ENCODE measurements at regions not wholly inside any gene's neighbourhood (a gene's known extent, or its start where the extent isn't known, plus 50 kb on each side); places are given as distances from the start of the nearest gene placed in this dataset.

- ChIA-PET CTCF (no interaction called here), POLR2A (no interaction called here)
- ATAC-seq (ENCODE audit: low read depth) = no peak
- Mint-ChIP-seq H3K27ac (no peak overlapping the region), H3K36me3 (ENCODE audit: low read depth) (no peaks in the 10 kb centered on the region), H3K4me3 (no peak overlapping the region), H3K27me3 (no peaks in the 10 kb centered on the region), H3K9me3 (peaks cover 5% of the 10 kb centered on the region), H3K4me1 (peaks cover 2% of the 10 kb centered on the region)
- intact Hi-C loops (cut with micrococcal nuclease) = no loop called here
- DNase-seq = no peak
- no peak for TF ChIP-seq CTCF (IDR thresholded peaks at IDR 0.05)
Observed at GRCh38 chrX:147828719-147829118, 83.0 kb upstream of the FMR1 start.

DNA sequence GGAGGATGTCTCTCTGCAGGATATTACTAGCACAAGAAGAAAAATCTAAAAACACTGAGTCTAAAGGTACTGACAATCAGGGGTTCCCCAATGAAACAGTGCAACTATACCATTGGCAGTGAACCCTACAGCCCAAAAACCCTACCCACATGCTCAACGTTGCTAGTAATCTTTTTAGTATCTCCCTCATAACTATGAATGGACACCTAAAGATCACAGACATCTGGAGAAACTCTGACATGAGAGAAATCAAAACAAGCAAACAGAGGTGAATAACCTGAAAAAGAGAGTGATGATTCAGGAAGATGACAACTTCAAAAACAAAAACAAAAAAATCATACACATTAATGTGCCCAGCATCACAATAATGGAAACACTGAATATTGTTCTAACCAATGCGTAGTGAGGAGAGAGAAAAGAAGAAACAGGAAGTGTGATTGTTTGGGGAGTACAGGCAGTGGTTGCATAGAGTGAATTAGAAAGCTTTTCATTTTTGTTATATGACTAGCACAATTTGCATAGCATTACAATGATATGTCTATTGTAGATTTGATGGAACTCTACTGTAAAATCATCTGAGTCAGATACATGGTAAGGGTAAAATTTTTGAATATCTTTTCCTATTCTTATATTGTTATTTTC lies 78.9 kb upstream of the FMR1 start:
- ChIA-PET POLR2A (no interaction called here), CTCF (no interaction called here)
- no peak overlapping the region for H3K27ac Mint-ChIP-seq
- peaks cover 6% of the 10 kb centered on the region for H3K27me3 Mint-ChIP-seq
- peaks cover 2% of the 10 kb centered on the region for H3K4me1 Mint-ChIP-seq
- no peak for DNase-seq
- intact Hi-C loops (cut with micrococcal nuclease) = no loop called here
- H3K9me3 Mint-ChIP-seq = peaks cover 5% of the 10 kb centered on the region
- H3K36me3 Mint-ChIP-seq (ENCODE audit: low read depth) = no peaks in the 10 kb centered on the region
- H3K4me3 Mint-ChIP-seq = no peak overlapping the region
- no peak for ATAC-seq (ENCODE audit: low read depth)
- no peak for TF ChIP-seq CTCF (IDR thresholded peaks at IDR 0.05)

GRCh38 chrX:147838465-147839131 lies 73.1 kb upstream of the FMR1 start:
- no peak for ATAC-seq (ENCODE audit: low read depth)
- DNase-seq = no peak
- TF ChIP-seq CTCF (IDR thresholded peaks at IDR 0.05) = no peak
- CTCF ChIA-PET = no interaction called here
- Mint-ChIP-seq H3K36me3 (ENCODE audit: low read depth) (no peaks in the 10 kb centered on the region), H3K27me3 (peaks cover 6% of the 10 kb centered on the region), H3K4me1 (no peaks in the 10 kb centered on the region), H3K4me3 (no peak overlapping the region), H3K9me3 (no peaks in the 10 kb centered on the region), H3K27ac (no peak overlapping the region)
- POLR2A ChIA-PET = no interaction called here
- intact Hi-C loops (cut with micrococcal nuclease) = no loop called here

DNA sequence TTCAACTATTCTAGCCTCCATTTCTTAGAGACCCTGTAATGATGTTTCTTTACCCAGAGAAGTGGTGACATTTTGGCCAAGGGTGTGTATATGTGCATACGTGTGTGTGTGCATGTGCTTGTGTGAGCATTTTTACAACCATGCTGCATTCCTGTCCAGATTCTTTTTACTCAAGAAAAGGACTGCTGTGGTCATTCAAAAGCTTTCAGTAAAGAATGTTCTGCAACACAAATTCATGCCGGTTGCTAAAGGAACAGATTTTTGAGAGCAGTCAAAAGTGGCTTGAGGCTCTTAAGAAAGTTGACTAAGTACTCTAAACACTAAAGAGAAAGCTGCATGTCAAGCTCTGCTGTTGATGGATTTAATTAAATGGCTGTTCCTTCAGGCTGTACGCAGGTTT lies 65.0 kb upstream of the FMR1 start:
- intact Hi-C loops (cut with micrococcal nuclease) = no loop called here
- CTCF ChIA-PET = no interaction called here
- H3K9me3 Mint-ChIP-seq = no peaks in the 10 kb centered on the region
- H3K4me1 Mint-ChIP-seq = no peaks in the 10 kb centered on the region
- DNase-seq = no peak
- no peak overlapping the region for H3K27ac Mint-ChIP-seq
- no peak for TF ChIP-seq CTCF (IDR thresholded peaks at IDR 0.05)
- no peak for ATAC-seq (ENCODE audit: low read depth)
- no peak overlapping the region for H3K4me3 Mint-ChIP-seq
- POLR2A ChIA-PET = no interaction called here
- H3K27me3 Mint-ChIP-seq = no peaks in the 10 kb centered on the region
- no peaks in the 10 kb centered on the region for H3K36me3 Mint-ChIP-seq (ENCODE audit: low read depth)

GRCh38 chrX:147847999-147848398 lies 63.7 kb upstream of the FMR1 start:
- TF ChIP-seq CTCF (IDR thresholded peaks at IDR 0.05) = no peak
- POLR2A ChIA-PET = no interaction called here
- H3K4me1 Mint-ChIP-seq = no peaks in the 10 kb centered on the region
- intact Hi-C loops (cut with micrococcal nuclease) = no loop called here
- H3K27me3 Mint-ChIP-seq = no peaks in the 10 kb centered on the region
- DNase-seq (no peak), ATAC-seq (ENCODE audit: low read depth) (no peak)
- H3K9me3 Mint-ChIP-seq = no peaks in the 10 kb centered on the region
- CTCF ChIA-PET = no interaction called here
- H3K4me3 Mint-ChIP-seq = no peak overlapping the region
- H3K27ac Mint-ChIP-seq = no peak overlapping the region
- H3K36me3 Mint-ChIP-seq (ENCODE audit: low read depth) = no peaks in the 10 kb centered on the region

Measured in activated B cell treated with CpG ODN at 0.5 μM for 24 hours (primary cell).